ENCODE measurements at regions not wholly inside any gene's neighbourhood (a gene's known extent, or its start where the extent isn't known, plus 50 kb on each side); places are given as distances from the start of the nearest gene placed in this dataset.

- DNase-seq (no peak), ATAC-seq (no peak)
- TF ChIP-seq, protein P1, sequence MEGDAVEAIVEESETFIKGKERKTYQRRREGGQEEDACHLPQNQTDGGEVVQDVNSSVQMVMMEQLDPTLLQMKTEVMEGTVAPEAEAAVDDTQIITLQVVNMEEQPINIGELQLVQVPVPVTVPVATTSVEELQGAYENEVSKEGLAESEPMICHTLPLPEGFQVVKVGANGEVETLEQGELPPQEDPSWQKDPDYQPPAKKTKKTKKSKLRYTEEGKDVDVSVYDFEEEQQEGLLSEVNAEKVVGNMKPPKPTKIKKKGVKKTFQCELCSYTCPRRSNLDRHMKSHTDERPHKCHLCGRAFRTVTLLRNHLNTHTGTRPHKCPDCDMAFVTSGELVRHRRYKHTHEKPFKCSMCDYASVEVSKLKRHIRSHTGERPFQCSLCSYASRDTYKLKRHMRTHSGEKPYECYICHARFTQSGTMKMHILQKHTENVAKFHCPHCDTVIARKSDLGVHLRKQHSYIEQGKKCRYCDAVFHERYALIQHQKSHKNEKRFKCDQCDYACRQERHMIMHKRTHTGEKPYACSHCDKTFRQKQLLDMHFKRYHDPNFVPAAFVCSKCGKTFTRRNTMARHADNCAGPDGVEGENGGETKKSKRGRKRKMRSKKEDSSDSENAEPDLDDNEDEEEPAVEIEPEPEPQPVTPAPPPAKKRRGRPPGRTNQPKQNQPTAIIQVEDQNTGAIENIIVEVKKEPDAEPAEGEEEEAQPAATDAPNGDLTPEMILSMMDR (IDR thresholded peaks at IDR 0.05), result no peak
- Histone ChIP-seq H3K9me3 (ENCODE audit: control insufficient read depth, insufficient read depth, low read length) (no peaks in the 10 kb centered on the region), H3K36me3 (ENCODE audit: control insufficient read depth, insufficient read depth, low read length) (no peaks in the 10 kb centered on the region), H3K27me3 (ENCODE audit: control insufficient read depth, insufficient read depth, low read length) (no peaks in the 10 kb centered on the region), H3K4me1 (ENCODE audit: control insufficient read depth, insufficient read depth, low read length) (no peaks in the 10 kb centered on the region), H3K4me3 (ENCODE audit: low read length) (no peak overlapping the region), H3K27ac (ENCODE audit: low read length) (no peak overlapping the region)
- H3K27me3 Mint-ChIP-seq (ENCODE audit: low read depth in 2 of 2), result peaks cover 0 to 2% of the 10 kb centered on the region in 2 donors
- no peak overlapping the region for H3K4me3 Mint-ChIP-seq
- intact Hi-C loops (cut with micrococcal nuclease), result no loop called here
- 68% methylated on average over 4 of the region's 4 CpGs for WGBS (ENCODE audit: insufficient coverage)
- no peaks in the 10 kb centered on the region for H3K36me3 Mint-ChIP-seq
- peaks cover 0 to 4% of the 10 kb centered on the region in 2 donors for H3K9me3 Mint-ChIP-seq
- H3K27ac Mint-ChIP-seq, result no peak overlapping the region
- H3K4me1 Mint-ChIP-seq, result no peaks in the 10 kb centered on the region
These were observed 190.8 kb downstream of the MED10 start for GRCh38 chr5:6187501-6187900.

- no peaks in the 10 kb centered on the region for H3K36me3 Mint-ChIP-seq
- no peak for DNase-seq
- ATAC-seq, result no peak
- Histone ChIP-seq H3K4me3 (ENCODE audit: low read length) (no peak overlapping the region), H3K9me3 (ENCODE audit: control insufficient read depth, insufficient read depth, low read length) (no peaks in the 10 kb centered on the region), H3K27me3 (ENCODE audit: control insufficient read depth, insufficient read depth, low read length) (no peaks in the 10 kb centered on the region), H3K27ac (ENCODE audit: low read length) (no peak overlapping the region), H3K4me1 (ENCODE audit: control insufficient read depth, insufficient read depth, low read length) (no peaks in the 10 kb centered on the region), H3K36me3 (ENCODE audit: control insufficient read depth, insufficient read depth, low read length) (no peaks in the 10 kb centered on the region)
- no peak overlapping the region for H3K27ac Mint-ChIP-seq
- H3K4me3 Mint-ChIP-seq, result no peak overlapping the region
- TF ChIP-seq, protein P1 (IDR thresholded peaks at IDR 0.05), result no peak
- H3K4me1 Mint-ChIP-seq, result no peaks in the 10 kb centered on the region
- 91% methylated on average over 6 of the region's 6 CpGs for WGBS (ENCODE audit: insufficient coverage)
- peaks cover 0 to 4% of the 10 kb centered on the region in 2 donors for H3K9me3 Mint-ChIP-seq
- peaks cover 0 to 6% of the 10 kb centered on the region in 2 donors for H3K27me3 Mint-ChIP-seq (ENCODE audit: low read depth in 2 of 2)
- intact Hi-C loops (cut with micrococcal nuclease), result no loop called here
These were observed 192.8 kb downstream of the MED10 start for GRCh38 chr5:6185574-6185973.

DNA sequence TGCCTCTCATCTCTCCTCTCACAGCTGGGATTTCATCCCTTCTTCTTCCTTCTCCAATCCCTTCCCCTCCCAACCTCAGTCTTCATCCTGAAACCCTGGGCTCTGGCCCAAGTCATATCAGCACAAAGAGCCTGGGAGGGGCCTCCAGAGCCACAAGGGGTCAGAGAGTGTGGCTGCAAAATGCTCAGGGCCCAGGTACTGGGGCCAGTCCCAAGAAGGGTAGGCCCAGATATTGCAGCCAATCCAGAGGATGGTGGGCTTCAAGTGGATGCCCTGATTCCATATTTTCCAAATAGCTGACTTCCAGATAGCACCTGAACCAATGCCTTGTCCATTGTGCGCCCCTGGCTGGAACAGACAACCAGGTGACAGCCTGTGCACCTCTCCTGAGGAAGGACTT is 193.9 kb downstream of the MED10 start:
- Mint-ChIP-seq H3K36me3 (no peaks in the 10 kb centered on the region), H3K27ac (no peak overlapping the region), H3K4me3 (no peak overlapping the region), H3K4me1 (no peaks in the 10 kb centered on the region), H3K27me3 (ENCODE audit: low read depth in 2 of 2) (peaks cover 0 to 6% of the 10 kb centered on the region in 2 donors), H3K9me3 (peaks cover 0 to 4% of the 10 kb centered on the region in 2 donors)
- Histone ChIP-seq H3K4me1 (ENCODE audit: control insufficient read depth, insufficient read depth, low read length) (no peaks in the 10 kb centered on the region), H3K4me3 (ENCODE audit: low read length) (no peak overlapping the region), H3K27ac (ENCODE audit: low read length) (no peak overlapping the region), H3K36me3 (ENCODE audit: control insufficient read depth, insufficient read depth, low read length) (no peaks in the 10 kb centered on the region), H3K27me3 (ENCODE audit: control insufficient read depth, insufficient read depth, low read length) (no peaks in the 10 kb centered on the region), H3K9me3 (ENCODE audit: control insufficient read depth, insufficient read depth, low read length) (no peaks in the 10 kb centered on the region)
- WGBS (ENCODE audit: insufficient coverage), result 68% methylated on average over 1 of the region's 1 CpG
- ATAC-seq, result no peak
- TF ChIP-seq, protein P1 (IDR thresholded peaks at IDR 0.05), result no peak
- DNase-seq, result no peak
- intact Hi-C loops (cut with micrococcal nuclease), result no loop called here
